ENCODE measurements at regions not wholly inside any gene's neighbourhood (a gene's known extent, or its start where the extent isn't known, plus 50 kb on each side); places are given as distances from the start of the nearest gene placed in this dataset.

- H3K4me3 ChIP-seq (ENCODE audit: low read length): no peak overlapping the region
- TF ChIP-seq CTCF (conservative IDR thresholded peaks at IDR 0.05; ENCODE audit: low read depth, low read length): no peak
- no peak for DNase-seq (ENCODE audit: low read depth)
Observed at GRCh38 chr6:169939554-169940164, 188.2 kb downstream of the ERMARD start.

GRCh38 chr6:169938731-169939130 lies 187.3 kb downstream of the ERMARD start:
- H3K4me3 ChIP-seq (ENCODE audit: low read length): no peak overlapping the region
- no peak for TF ChIP-seq CTCF (conservative IDR thresholded peaks at IDR 0.05; ENCODE audit: low read depth, low read length)
- DNase-seq (ENCODE audit: low read depth): no peak

GRCh38 chr6:169938262-169938701 lies 186.9 kb downstream of the ERMARD start:
- TF ChIP-seq CTCF (conservative IDR thresholded peaks at IDR 0.05; ENCODE audit: low read depth, low read length): no peak
- no peak overlapping the region for H3K4me3 ChIP-seq (ENCODE audit: low read length)
- DNase-seq (ENCODE audit: low read depth): no peak

GRCh38 chr6:169937389-169938261 lies 186.2 kb downstream of the ERMARD start:
- H3K4me3 ChIP-seq (ENCODE audit: low read length): no peak overlapping the region
- TF ChIP-seq CTCF (conservative IDR thresholded peaks at IDR 0.05; ENCODE audit: low read depth, low read length): no peak
- DNase-seq (ENCODE audit: low read depth): no peak

GRCh38 chr6:169936355-169936975 lies 185.0 kb downstream of the ERMARD start:
- no peak for DNase-seq (ENCODE audit: low read depth)
- TF ChIP-seq CTCF (conservative IDR thresholded peaks at IDR 0.05; ENCODE audit: low read depth, low read length): no peak
- no peak overlapping the region for H3K4me3 ChIP-seq (ENCODE audit: low read length)

GRCh38 chr6:169935861-169936260 lies 184.4 kb downstream of the ERMARD start:
- TF ChIP-seq CTCF (conservative IDR thresholded peaks at IDR 0.05; ENCODE audit: low read depth, low read length): no peak
- no peak for DNase-seq (ENCODE audit: low read depth)
- no peak overlapping the region for H3K4me3 ChIP-seq (ENCODE audit: low read length)

Data from retinal pigment epithelial cell (primary cell).